NCI-H2227 (cell line): ENCODE measurements at regions not wholly inside any gene's neighbourhood (a gene's known extent, or its start where the extent isn't known, plus 50 kb on each side); places are given as distances from the start of the nearest gene placed in this dataset.

ENCODE experiments used
- DNase-seq: peaks from one replicate; lab custom pipeline; 2025; ENCODE audit not compliant: unreplicated experiment; lab: John Stamatoyannopoulos, UW

- no peak for DNase-seq
These were observed 460.9 kb upstream of the SYT1 start for GRCh38 chr12:78403681-78404080.

DNA sequence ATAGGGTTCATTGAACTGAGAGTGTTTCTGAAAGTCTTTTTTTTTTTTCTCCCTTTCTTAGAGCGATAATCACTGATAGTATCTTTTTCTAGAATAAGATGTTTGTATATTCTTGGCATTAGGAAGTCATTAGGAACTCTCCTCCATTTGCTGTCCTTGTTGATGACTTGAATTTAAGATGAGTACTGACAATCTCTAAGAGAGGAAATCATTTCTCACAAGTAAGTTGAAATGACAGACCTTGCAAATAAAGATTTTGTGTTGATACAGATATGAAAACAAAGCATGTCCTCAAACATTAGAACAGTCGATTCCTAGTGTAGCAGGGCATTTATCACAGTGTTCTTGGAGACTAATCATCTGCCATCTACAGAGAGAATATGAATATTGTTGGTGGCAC is 458.4 kb upstream of the SYT1 start:
- no peak for DNase-seq

GRCh38 chr12:78406828-78407227 is 457.7 kb upstream of the SYT1 start:
- no peak for DNase-seq

DNA sequence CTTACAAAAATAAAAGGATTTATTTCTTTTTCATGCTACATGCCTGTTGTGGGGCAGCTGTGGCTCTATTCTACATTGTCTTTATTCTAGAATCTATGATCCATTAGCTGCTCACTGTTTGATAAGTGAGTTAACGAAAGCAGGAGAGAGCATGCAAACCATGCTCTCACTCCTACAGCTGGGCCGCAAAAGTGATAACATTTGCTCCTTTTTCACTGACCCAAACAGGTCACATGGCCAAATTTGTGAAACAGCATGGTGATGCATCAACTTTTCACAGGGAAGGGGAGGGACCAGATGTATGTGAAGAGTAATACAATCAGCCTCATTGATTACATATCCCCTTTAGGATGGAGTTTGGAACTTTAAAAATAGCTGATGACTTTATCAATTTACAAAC is 456.9 kb upstream of the SYT1 start:
- no peak for DNase-seq

GRCh38 chr12:78414071-78414470 is 450.5 kb upstream of the SYT1 start:
- no peak for DNase-seq

GRCh38 chr12:78418919-78419318 is 445.7 kb upstream of the SYT1 start:
- no peak for DNase-seq

DNA sequence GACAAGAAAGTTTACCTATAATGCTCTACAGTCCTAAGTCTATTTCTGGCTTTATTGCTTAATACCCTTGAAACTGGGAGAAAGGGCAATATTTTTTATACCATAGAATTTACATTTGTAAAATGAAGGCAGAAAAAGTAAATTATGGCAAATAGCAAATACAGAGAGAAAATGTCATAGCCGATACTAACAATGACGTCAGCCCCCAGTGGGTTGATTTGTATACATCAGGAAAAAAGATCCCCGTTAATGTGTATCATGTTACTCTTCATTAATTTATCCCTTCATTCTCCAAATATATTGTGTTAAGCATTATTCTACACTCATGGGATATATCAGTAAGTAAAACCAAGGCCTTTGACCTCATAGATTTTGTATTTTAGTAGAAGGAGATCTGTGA is 445.1 kb upstream of the SYT1 start:
- no peak for DNase-seq

- DNase-seq, result no peak
These were observed 443.6 kb upstream of the SYT1 start for GRCh38 chr12:78420991-78421390.

- DNase-seq, result no peak
These were observed 434.0 kb upstream of the SYT1 start for GRCh38 chr12:78430551-78430950.

DNA sequence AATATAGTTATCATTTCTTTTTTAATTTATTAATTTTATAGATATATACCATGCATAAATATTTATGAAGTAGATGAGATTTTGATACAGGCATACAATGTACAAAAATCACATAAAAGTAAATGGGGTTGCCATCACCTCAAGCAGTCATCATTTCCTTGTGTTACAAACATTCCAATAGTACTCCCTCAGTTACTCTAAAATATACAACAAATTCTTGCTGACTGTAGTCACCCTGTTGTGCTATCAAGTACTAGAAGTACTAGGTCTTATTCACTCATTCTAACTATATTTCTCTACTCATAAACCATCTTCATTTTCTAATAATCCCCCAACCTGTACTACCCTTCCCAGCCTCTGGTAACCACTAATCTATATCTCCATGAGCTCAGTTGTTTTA is 432.6 kb upstream of the SYT1 start:
- no peak for DNase-seq

- DNase-seq, result no peak
These were observed 424.9 kb upstream of the SYT1 start for GRCh38 chr12:78439666-78440065.

DNA sequence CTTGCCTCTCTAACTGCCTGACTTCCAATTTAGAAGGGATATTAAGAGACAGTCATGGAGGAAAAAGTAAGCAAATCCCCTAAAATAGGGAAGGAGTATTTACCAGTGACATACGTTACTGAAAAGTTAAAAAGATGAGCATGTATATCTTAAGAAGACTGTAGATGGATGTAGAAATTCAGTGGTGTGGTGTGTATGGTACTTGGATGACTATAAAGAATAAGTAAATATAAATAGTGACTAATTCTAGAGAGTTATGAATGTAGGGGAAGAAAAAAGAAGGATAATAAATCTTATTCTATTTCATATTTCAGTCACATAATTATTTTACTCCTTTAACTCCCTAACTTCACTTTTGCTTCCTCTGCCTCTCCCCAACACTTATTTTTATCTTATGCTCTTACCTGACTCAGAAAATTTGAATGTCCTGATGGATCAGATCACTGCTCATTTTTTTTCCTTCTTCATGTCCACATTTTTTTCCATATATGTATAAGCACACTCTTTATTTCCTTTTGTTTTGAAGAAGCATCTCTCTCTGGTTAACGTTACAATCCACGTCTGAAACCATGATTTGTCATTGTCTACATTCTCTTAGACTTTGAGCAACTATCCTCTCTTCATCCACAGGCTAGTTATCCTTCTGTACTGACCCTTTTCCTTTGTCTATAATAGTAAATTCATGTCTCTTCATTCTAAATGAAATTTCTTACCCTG is 422.7 kb upstream of the SYT1 start:
- DNase-seq, result no peak

- DNase-seq, result no peak
These were observed 422.1 kb upstream of the SYT1 start for GRCh38 chr12:78442454-78442801.

DNA sequence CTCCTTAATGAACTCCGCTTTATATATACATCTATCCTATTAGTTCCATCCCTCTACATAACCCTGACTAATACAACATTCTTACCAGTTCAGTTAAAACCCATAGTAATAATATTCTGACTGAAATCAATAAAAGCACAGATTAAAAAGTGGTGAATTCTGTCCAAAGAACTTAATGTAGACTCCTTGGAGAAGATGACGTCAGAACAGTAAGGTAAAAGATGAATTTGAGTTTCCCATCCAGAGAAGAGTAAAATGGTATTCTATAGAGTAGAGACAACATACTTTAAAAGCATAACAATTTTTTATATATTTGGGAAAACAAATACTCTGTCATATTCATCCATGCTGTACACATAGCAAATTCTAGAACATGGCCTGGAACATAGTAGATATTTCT is 418.0 kb upstream of the SYT1 start:
- DNase-seq, result no peak

GRCh38 chr12:78447373-78447772 is 417.2 kb upstream of the SYT1 start:
- no peak for DNase-seq

- DNase-seq, result no peak
These were observed 415.9 kb upstream of the SYT1 start for GRCh38 chr12:78448692-78449091.

GRCh38 chr12:78455991-78456390 is 408.6 kb upstream of the SYT1 start:
- DNase-seq, result no peak

DNA sequence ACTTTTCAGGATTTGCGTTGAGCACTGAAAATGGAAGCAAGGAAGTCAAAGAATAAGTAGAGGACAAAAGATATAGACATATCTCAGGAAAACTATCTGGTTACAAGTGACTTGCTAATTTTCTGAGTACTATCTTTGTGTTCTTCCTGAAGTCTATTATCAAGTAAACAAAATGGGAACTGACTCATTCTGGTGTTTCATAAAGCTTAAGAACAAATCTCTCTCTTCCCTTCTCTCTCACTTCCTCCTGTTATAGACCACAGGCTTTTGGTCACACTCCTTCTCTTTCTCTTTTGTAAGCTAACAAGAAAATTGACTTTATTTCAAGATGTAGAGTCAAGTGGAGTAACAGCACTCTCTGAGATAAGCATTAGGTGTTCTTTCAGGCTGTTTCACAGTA is 406.6 kb upstream of the SYT1 start:
- no peak for DNase-seq

DNA sequence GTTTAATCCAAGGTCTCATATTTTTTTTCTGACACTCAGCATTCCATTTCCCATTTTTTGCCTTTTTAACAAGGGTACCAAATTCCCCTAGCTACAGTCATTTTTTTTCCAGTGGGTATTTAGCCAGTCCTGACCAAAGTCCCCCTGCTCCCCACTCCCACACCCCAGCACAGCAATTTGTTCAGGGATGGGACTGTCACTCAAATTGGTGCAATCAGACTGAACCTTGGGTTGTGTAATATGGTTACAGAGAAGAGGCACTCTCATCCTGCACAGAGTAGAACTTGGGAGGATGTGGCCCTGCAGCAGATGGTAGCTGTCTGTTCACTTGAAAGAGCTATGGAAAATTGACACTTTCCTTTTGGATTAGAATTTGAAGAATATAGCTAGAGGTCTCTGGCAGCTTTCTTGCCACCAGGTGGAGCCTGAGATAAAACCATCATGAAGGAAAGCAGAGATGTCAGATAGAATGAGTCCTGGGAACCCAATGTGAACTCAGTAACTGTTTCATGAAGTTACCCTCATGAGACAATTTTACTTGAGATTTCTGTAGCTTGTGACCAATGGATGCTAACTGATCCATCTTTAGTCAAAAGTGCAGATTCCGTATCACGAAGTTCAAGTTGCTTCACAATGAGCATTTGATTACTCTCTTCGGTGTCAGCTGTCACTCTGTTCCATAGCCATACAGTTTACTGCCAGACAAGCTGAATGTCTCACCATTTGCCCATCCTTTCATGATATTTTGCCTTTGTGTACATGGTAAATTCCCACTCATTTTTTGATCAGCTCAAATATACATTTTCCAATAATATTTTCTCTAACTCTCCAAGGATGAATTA is 394.0 kb upstream of the SYT1 start:
- peak; percentile 49 for DNase-seq

DNA sequence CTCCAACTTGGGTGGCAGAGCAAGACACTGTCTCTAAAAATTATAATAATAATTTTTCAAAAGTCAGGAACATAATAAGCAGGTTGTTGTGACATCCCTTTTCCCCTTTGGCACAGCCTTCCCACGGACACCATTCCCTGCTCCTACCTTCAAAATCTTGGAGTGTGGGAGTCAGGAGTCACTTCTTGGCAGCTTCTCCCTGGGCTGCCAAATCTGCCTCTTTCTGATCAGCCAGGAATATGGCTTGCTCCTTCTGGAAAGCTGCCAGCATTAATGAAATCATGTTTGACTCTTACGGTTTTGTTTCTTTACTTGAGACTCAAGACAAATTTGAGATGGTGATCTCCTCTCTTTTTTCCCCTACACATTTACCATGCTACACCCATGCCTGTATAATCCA is 391.4 kb upstream of the SYT1 start:
- peak; percentile 29 for DNase-seq

DNA sequence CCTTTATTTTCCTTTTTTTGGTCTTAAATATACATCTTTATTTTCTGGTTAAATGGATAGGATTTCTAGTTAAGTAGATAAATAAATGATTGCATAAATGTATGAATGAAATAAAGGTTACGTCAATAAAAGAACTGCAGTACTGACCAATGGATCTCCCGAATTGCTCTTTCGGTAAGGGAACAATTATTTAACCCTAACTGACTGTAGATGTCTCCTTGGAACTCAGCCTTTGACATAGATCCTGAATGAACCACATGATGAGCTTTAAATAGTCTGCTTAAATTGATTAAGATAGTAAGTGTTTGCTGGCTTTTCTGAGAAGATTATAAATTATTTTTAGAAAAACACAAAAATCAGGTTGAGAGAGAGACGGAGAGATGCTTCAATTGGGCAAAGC is 391.0 kb upstream of the SYT1 start:
- no peak for DNase-seq

DNA sequence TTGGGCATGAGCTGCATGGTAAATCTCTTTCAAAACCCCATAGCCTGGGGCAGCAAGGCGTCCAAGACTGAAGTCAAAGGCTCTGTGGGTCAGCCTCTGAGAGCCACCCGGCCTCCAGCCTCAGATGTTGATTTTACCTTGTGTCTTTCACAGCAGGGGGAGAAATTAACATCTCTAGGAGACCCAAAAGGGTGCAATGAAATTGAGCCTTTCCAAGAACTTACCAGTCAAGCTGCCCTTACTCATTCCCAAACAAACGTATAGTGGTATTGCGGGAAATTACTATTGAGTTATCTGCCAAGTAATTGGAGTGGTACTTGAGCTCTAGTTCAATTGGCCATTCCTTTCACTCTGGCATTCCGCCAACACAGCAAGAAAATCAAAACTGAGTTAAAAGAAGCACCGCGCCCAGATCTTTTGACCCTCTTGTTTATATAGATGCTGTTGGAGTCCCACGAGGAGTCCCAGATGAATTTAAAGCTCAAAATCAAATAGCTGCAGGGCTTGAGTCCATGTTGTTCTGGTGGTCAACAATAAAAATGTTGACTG is 380.7 kb upstream of the SYT1 start:
- peak; percentile 92 for DNase-seq
